GM12874 (cell line): ENCODE measurements at regions not wholly inside any gene's neighbourhood (a gene's known extent, or its start where the extent isn't known, plus 50 kb on each side); places are given as distances from the start of the nearest gene placed in this dataset.

Experiments used
- CTCF ChIP-seq: IDR thresholded peaks from 2 replicates; pipeline ENCODE4 v1.5.1; 2011; ENCODE audit warnings: low read depth, mild to moderate bottlenecking, control low read depth, low read length, moderate library complexity; ENCODE audit not compliant: insufficient read depth

GRCh38 chr5:92761585-92761984 is 819.4 kb downstream of the NR2F1-AS1 start:
- TF ChIP-seq CTCF, result no peak

GRCh38 chr5:92760550-92760949 is 820.5 kb downstream of the NR2F1-AS1 start:
- no peak for TF ChIP-seq CTCF

- TF ChIP-seq CTCF, result no peak
Measured at GRCh38 chr5:92758552-92758951, 822.5 kb downstream of the NR2F1-AS1 start.

- no peak for TF ChIP-seq CTCF
Measured at GRCh38 chr5:92749943-92750342, 831.1 kb downstream of the NR2F1-AS1 start.

- TF ChIP-seq CTCF, result no peak
Measured at GRCh38 chr5:92748072-92748676, 832.8 kb downstream of the NR2F1-AS1 start.

GRCh38 chr5:92741906-92742305 is 839.1 kb downstream of the NR2F1-AS1 start:
- no peak for TF ChIP-seq CTCF

GRCh38 chr5:92734211-92734940 is 846.6 kb downstream of the NR2F1-AS1 start:
- TF ChIP-seq CTCF, result no peak
